Natural killer cell (primary cell): ENCODE measurements at regions not wholly inside any gene's neighbourhood (a gene's known extent, or its start where the extent isn't known, plus 50 kb on each side); places are given as distances from the start of the nearest gene placed in this dataset.

ENCODE experiments used
- ATAC-seq, 3 donors: fragments of 150-1000 bp in 2 of 3; fragments of 200-7000 bp in 1 of 3; cut with Tn5 transposase; 1 replicate in 1 of 3; 2 replicates in 2 of 3; pipeline ENCODE4 v1.10.0; 2021; ENCODE audit warnings: mild to moderate bottlenecking in 2 of 3, moderate library complexity in 2 of 3
- DNase-seq, 2 donors: peaks; one replicate each; pipeline versions ENCODE4 v3.0.0 to v3.0.0-alpha.2; 2013 to 2021; ENCODE audit warnings: mixed read lengths in 1 of 2
- H3K27ac ChIP-seq: one replicate; pipeline ENCODE4 v1.5.1; 2013; ENCODE audit warnings: mild to moderate bottlenecking, low read length
- H3K27me3 ChIP-seq: one replicate; pipeline ENCODE4 v1.6.1; 2013; ENCODE audit warnings: low read length; ENCODE audit not compliant: control insufficient read depth, insufficient read depth
- H3K36me3 ChIP-seq: one replicate; pipeline ENCODE4 v1.6.1; 2013; ENCODE audit warnings: low read length; ENCODE audit not compliant: control insufficient read depth, insufficient read depth
- H3K4me1 ChIP-seq: one replicate; pipeline ENCODE4 v1.6.1; 2013; ENCODE audit warnings: low read length; ENCODE audit not compliant: control insufficient read depth, insufficient read depth
- H3K4me3 ChIP-seq: one replicate; pipeline ENCODE4 v1.5.1; 2013; ENCODE audit warnings: low read length
- H3K9me3 ChIP-seq: one replicate; pipeline ENCODE4 v1.6.1; 2013; ENCODE audit warnings: low read length; ENCODE audit not compliant: control insufficient read depth, insufficient read depth
- H3K27ac Mint-ChIP-seq, 2 donors: one replicate each; pipeline ENCODE4 v1.8.0; 2022; ENCODE audit warnings: mild to moderate bottlenecking in 2 of 2, mixed read lengths in 2 of 2, moderate library complexity in 1 of 2
- H3K27me3 Mint-ChIP-seq, 2 donors: one replicate each; pipeline ENCODE4 v1.8.0; 2022; ENCODE audit warnings: low read depth in 2 of 2, mixed read lengths in 2 of 2
- H3K36me3 Mint-ChIP-seq: one replicate; pipeline ENCODE4 v1.8.0; 2022; ENCODE audit warnings: mixed read lengths
- H3K4me1 Mint-ChIP-seq, 2 donors: one replicate each; pipeline ENCODE4 v1.8.0; 2022; ENCODE audit warnings: mixed read lengths in 2 of 2
- H3K4me3 Mint-ChIP-seq: one replicate; pipeline ENCODE4 v1.8.0; 2022; ENCODE audit warnings: mild to moderate bottlenecking, moderate library complexity, mixed read lengths
- H3K9me3 Mint-ChIP-seq, 2 donors: one replicate each; pipeline ENCODE4 v1.8.0; 2022; ENCODE audit warnings: mixed read lengths in 2 of 2
- CTCF ChIP-seq: fragments of 200-600 bp; IDR thresholded peaks from one replicate; pipeline ENCODE4 v1.8.0; 2022; ENCODE audit warnings: antibody characterized with exemption
- WGBS: methylation state at CpG from one replicate; pipeline ENCODE4 v1.1.7; 2013; ENCODE audit warnings: missing lambda C conversion rate; ENCODE audit not compliant: insufficient coverage; 5-methylcytosine and 5-hydroxymethylcytosine counted together
- intact Hi-C: fragments of 100-400 bp; cut with micrococcal nuclease; formaldehyde crosslinking; loops from one replicate; pipeline ENCODE4 v1.14.2; 2022

GRCh38 chr13:32866921-32867320, 149.3 kb upstream of the KL start:
- no peak for DNase-seq
- intact Hi-C loops, result no loop called here
- Histone ChIP-seq H3K9me3 (no peaks in the 10 kb centered on the region), H3K4me1 (no peaks in the 10 kb centered on the region), H3K36me3 (no peaks in the 10 kb centered on the region), H3K4me3 (no peak overlapping the region), H3K27me3 (no peaks in the 10 kb centered on the region), H3K27ac (no peak overlapping the region)
- Mint-ChIP-seq H3K4me1 (no peaks in the 10 kb centered on the region), H3K9me3 (no peaks in the 10 kb centered on the region), H3K27ac (no peak overlapping the region), H3K27me3 (no peaks in the 10 kb centered on the region), H3K4me3 (no peak overlapping the region), H3K36me3 (no peaks in the 10 kb centered on the region)
- WGBS, result 92% methylated on average over 4 of the region's 4 CpGs
- no peak for ATAC-seq
- TF ChIP-seq CTCF, result no peak

- intact Hi-C loops, result no loop called here
- Histone ChIP-seq H3K36me3 (no peaks in the 10 kb centered on the region), H3K27ac (no peak overlapping the region), H3K4me1 (no peaks in the 10 kb centered on the region), H3K9me3 (no peaks in the 10 kb centered on the region), H3K27me3 (no peaks in the 10 kb centered on the region), H3K4me3 (no peak overlapping the region)
- Mint-ChIP-seq H3K9me3 (peaks cover 0 to 2% of the 10 kb centered on the region in 2 donors), H3K4me3 (no peak overlapping the region), H3K27ac (no peak overlapping the region), H3K36me3 (no peaks in the 10 kb centered on the region), H3K27me3 (peaks cover 0 to 3% of the 10 kb centered on the region in 2 donors), H3K4me1 (no peaks in the 10 kb centered on the region)
- no peak for TF ChIP-seq CTCF
- WGBS, result 100% methylated on average over 1 of the region's 2 CpGs
- ATAC-seq (no peak), DNase-seq (no peak)
Measured at GRCh38 chr13:32877491-32877890, 138.7 kb upstream of the KL start.

- no peak for TF ChIP-seq CTCF
Measured at GRCh38 chr13:32878163-32878562, 138.1 kb upstream of the KL start.

GRCh38 chr13:32880636-32881035, 135.6 kb upstream of the KL start:
- no peak for DNase-seq
- H3K4me3 ChIP-seq, result no peak overlapping the region
- no peaks in the 10 kb centered on the region for H3K4me1 ChIP-seq
- Mint-ChIP-seq H3K4me1 (no peaks in the 10 kb centered on the region), H3K27ac (no peak overlapping the region), H3K36me3 (no peaks in the 10 kb centered on the region), H3K27me3 (peaks cover 7% of the 10 kb centered on the region in 2 donors), H3K4me3 (no peak overlapping the region), H3K9me3 (peaks cover 2% of the 10 kb centered on the region in 2 donors)
- H3K9me3 ChIP-seq, result no peaks in the 10 kb centered on the region
- ATAC-seq, result no peak
- no peak overlapping the region for H3K27ac ChIP-seq
- no peaks in the 10 kb centered on the region for H3K27me3 ChIP-seq
- H3K36me3 ChIP-seq, result no peaks in the 10 kb centered on the region
- TF ChIP-seq CTCF, result no peak
- 93% methylated on average over 3 of the region's 3 CpGs for WGBS
- intact Hi-C loops, result no loop called here

More at GRCh38 chr13:32878163-32878562, 138.1 kb upstream of the KL start:
- H3K27me3 ChIP-seq, result no peaks in the 10 kb centered on the region
- H3K27ac Mint-ChIP-seq, result no peak overlapping the region
- intact Hi-C loops, result no loop called here
- H3K4me1 ChIP-seq, result no peaks in the 10 kb centered on the region
- peaks cover 0 to 3% of the 10 kb centered on the region in 2 donors for H3K27me3 Mint-ChIP-seq
- H3K27ac ChIP-seq, result no peak overlapping the region
- WGBS, result 95% methylated on average over 4 of the region's 4 CpGs
- no peaks in the 10 kb centered on the region for H3K4me1 Mint-ChIP-seq
- no peak overlapping the region for H3K4me3 Mint-ChIP-seq
- DNase-seq (no peak), ATAC-seq (no peak)
- H3K36me3 ChIP-seq, result no peaks in the 10 kb centered on the region
- no peak overlapping the region for H3K4me3 ChIP-seq
- H3K36me3 Mint-ChIP-seq, result no peaks in the 10 kb centered on the region
- no peaks in the 10 kb centered on the region for H3K9me3 ChIP-seq
- H3K9me3 Mint-ChIP-seq, result peaks cover 2% of the 10 kb centered on the region in 2 donors
